ENCODE measurements at regions not wholly inside any gene's neighbourhood (a gene's known extent, or its start where the extent isn't known, plus 50 kb on each side); places are given as distances from the start of the nearest gene placed in this dataset.
A peak's percentile ranks its signal among the peaks of the same experiment; 100 is the strongest.

DNA sequence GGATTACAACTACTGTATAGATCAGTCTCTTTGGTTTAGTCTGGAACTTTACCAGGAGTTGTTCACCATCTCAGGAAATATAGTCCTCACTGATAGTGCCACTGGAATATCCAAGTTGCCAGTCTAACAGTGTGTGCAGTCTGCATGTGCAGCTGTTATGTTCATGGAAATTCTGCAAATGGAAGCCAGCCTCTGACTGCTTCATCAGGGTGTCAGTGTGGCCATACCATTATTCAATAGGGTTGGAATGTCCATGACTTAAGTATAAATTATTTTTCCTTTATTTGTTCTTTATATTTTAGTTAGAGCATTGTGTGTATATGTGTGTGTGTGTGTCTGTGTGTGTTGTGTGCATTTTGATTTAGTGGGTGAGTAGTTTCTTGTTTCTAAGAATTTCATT lies 51.8 kb downstream of the C11orf96 start:
- no peak for DNase-seq
- H3K36me3 Mint-ChIP-seq = no peaks in the 10 kb centered on the region
- H3K4me1 Mint-ChIP-seq = peaks cover 0 to 7% (median 5%) of the 10 kb centered on the region in 3 donors
- no peak overlapping the region for H3K27ac Mint-ChIP-seq
- no peak for ATAC-seq (ENCODE audit: low read depth in 2 of 2)
- no peak overlapping the region for H3K4me3 Mint-ChIP-seq
- H3K9me3 Mint-ChIP-seq = peaks cover 0 to 6% (median 2%) of the 10 kb centered on the region in 7 donors
- H3K27me3 Mint-ChIP-seq = peaks cover 0 to 17% (median 6%) of the 10 kb centered on the region in 3 donors

DNA sequence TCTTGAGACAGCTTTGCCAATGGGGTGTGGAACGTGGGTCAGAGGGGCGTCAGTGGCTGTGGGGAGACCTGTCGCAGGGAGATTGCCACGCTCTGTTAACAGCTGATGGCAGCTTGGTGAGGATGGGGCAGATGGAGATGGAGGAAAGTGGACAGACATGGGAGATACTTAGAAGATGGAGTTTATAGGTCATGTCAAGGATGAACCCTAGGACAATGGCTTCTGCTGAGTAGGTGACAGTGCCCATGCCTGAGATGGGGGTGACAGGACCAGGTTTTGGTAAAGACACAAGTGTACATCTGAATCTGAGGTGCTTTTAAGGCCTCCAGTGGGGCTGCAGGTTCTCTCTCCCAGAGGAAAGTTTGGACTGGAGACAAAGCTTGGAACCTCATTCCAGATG lies 51.5 kb upstream of the ACCSL start:
- peaks cover 0 to 17% (median 10%) of the 10 kb centered on the region in 3 donors for H3K27me3 Mint-ChIP-seq

DNA sequence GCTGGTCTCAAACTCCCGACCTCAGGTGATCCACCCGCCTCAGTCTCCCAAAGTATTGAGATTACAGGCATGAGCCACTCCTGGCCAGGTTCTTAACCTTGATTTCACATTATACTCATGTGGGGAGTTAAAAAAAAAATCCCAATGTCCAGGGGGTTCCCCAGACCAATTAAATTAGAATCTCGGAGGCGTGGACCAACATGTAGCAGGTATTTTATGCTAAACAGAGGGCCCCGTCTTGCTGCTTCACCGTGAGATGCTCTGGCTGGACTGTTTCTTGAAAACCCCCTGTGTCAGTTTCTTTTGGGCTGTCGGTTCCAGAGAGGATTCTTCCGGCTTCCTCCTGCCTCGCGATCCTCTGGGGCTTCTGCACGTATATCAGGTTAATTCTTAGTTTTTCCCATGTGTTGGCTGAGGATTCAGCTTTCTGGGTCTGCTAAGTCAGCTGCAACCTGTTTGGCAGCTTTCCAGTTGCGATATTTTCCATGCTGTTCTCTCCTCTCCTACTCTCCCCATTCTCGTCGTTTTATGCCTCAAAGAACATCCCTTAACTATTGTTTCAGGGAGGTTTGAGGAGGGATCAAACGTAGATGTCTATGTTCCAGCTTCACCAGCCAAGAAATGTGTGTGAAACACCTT lies 50.6 kb upstream of the ACCSL start:
- Mint-ChIP-seq H3K9me3 (peaks cover 0 to 6% (median 3%) of the 10 kb centered on the region in 7 donors), H3K4me3 (no peak overlapping the region), H3K36me3 (no peaks in the 10 kb centered on the region), H3K4me1 (peaks cover 0 to 7% (median 5%) of the 10 kb centered on the region in 3 donors), H3K27ac (no peak overlapping the region), H3K27me3 (peaks cover 0 to 17% (median 14%) of the 10 kb centered on the region in 3 donors)
- ATAC-seq (ENCODE audit: low read depth in 2 of 2) = no peak
- DNase-seq = no peak

More for the DNA sequence above, 51.5 kb upstream of the ACCSL start:
- H3K36me3 Mint-ChIP-seq = no peaks in the 10 kb centered on the region
- H3K9me3 Mint-ChIP-seq = peaks cover 0 to 6% (median 3%) of the 10 kb centered on the region in 7 donors
- no peak overlapping the region for H3K4me3 Mint-ChIP-seq
- H3K4me1 Mint-ChIP-seq = peaks cover 0 to 7% (median 5%) of the 10 kb centered on the region in 3 donors
- ATAC-seq (ENCODE audit: low read depth in 2 of 2) = no peak
- peak overlapping the region in 1 of 6 donors; percentile 3 for H3K27ac Mint-ChIP-seq
- DNase-seq = no peak

All from naive B cell (primary cell).